ENCODE measurements at regions not wholly inside any gene's neighbourhood (a gene's known extent, or its start where the extent isn't known, plus 50 kb on each side); places are given as distances from the start of the nearest gene placed in this dataset.

GRCh38 chr11:116651737-116652237, 121.0 kb downstream of the BUD13 start:
- Histone ChIP-seq H3K27ac (ENCODE audit: low read length) (no peak overlapping the region), H3K4me3 (ENCODE audit: low read depth in 2 of 2, low read length in 2 of 2) (no peak overlapping the region), H3K9me3 (ENCODE audit: control insufficient read depth, insufficient read depth, low read depth, low read length) (no peaks in the 10 kb centered on the region), H3K27me3 (ENCODE audit: control insufficient read depth, insufficient read depth, low read length) (peaks cover 5% of the 10 kb centered on the region; the same call in 1 of the 2 replicates), H3K36me3 (ENCODE audit: control insufficient read depth, insufficient read depth, low read length) (no peaks in the 10 kb centered on the region), H3K4me1 (ENCODE audit: control insufficient read depth, insufficient read depth, low read length) (no peaks in the 10 kb centered on the region)
- CTCF ChIA-PET: interaction anchor here (0.6 kb wide), 1 partner anchor 49 kb away, joined by 3 read pairs; no protein-coding TSS in a partner anchor
- ATAC-seq (no peak), DNase-seq (ENCODE audit: low read depth, low spot score) (no peak)
- POLR2A ChIA-PET: no interaction called here
- in situ Hi-C loops (cut with HindIII; ENCODE audit: low pct_unique_long_range_greater_than_20kb, low sequenced_read_pairs): no loop called here
- BruUV-seq (replicated peaks): no TSS peak
- TF ChIP-seq TCF7L2 (IDR thresholded peaks at IDR 0.05; ENCODE audit: low read depth, low read length) (no peak), SIN3A (IDR thresholded peaks at IDR 0.05; ENCODE audit: borderline replicate concordance, insufficient read depth, low read depth, low read length) (no peak), CTCF (IDR thresholded peaks at IDR 0.05) (no peak), REST (IDR thresholded peaks at IDR 0.05; ENCODE audit: insufficient read depth in 1 of 2, low read depth in 2 of 2, low read length in 1 of 2) (no peak), POLR2AphosphoS5 (IDR thresholded peaks at IDR 0.05; ENCODE audit: low read depth, low read length) (no peak)
- intact Hi-C loops (cut with micrococcal nuclease; ENCODE audit: unreplicated experiment): no loop called here

- BruUV-seq (replicated peaks): no TSS peak
- intact Hi-C loops (cut with micrococcal nuclease; ENCODE audit: unreplicated experiment) (no loop called here), in situ Hi-C loops (cut with HindIII; ENCODE audit: low pct_unique_long_range_greater_than_20kb, low sequenced_read_pairs) (no loop called here)
- Histone ChIP-seq H3K27ac (ENCODE audit: low read length) (no peak overlapping the region), H3K36me3 (ENCODE audit: control insufficient read depth, insufficient read depth, low read length) (no peaks in the 10 kb centered on the region), H3K4me3 (ENCODE audit: low read depth in 2 of 2, low read length in 2 of 2) (no peak overlapping the region), H3K9me3 (ENCODE audit: control insufficient read depth, insufficient read depth, low read depth, low read length) (no peaks in the 10 kb centered on the region), H3K27me3 (ENCODE audit: control insufficient read depth, insufficient read depth, low read length) (peaks cover 5% of the 10 kb centered on the region; the same call in 1 of the 2 replicates), H3K4me1 (ENCODE audit: control insufficient read depth, insufficient read depth, low read length) (no peaks in the 10 kb centered on the region)
- TF ChIP-seq POLR2AphosphoS5 (IDR thresholded peaks at IDR 0.05; ENCODE audit: low read depth, low read length) (no peak), CTCF (IDR thresholded peaks at IDR 0.05) (no peak), REST (IDR thresholded peaks at IDR 0.05; ENCODE audit: insufficient read depth in 1 of 2, low read depth in 2 of 2, low read length in 1 of 2) (no peak), TCF7L2 (IDR thresholded peaks at IDR 0.05; ENCODE audit: low read depth, low read length) (no peak), SIN3A (IDR thresholded peaks at IDR 0.05; ENCODE audit: borderline replicate concordance, insufficient read depth, low read depth, low read length) (no peak)
- CTCF ChIA-PET: no interaction called here
- POLR2A ChIA-PET: interaction anchor here (0.6 kb wide), 1 partner anchor 587 kb away, joined by 12 read pairs; no protein-coding TSS in a partner anchor
- DNase-seq (ENCODE audit: low read depth, low spot score): no peak
- no peak for ATAC-seq
Measured at GRCh38 chr11:116651098-116651736, 121.6 kb downstream of the BUD13 start.
